K562 (cell line): ENCODE measurements at regions not wholly inside any gene's neighbourhood (a gene's known extent, or its start where the extent isn't known, plus 50 kb on each side); places are given as distances from the start of the nearest gene placed in this dataset.

Source experiments
- ATAC-seq: fragments of 200-7000 bp; cut with Tn5 transposase; 3 replicates; pipeline ENCODE4 v1.9.1; 2020; ENCODE audit warnings: moderate library complexity
- BruUV-seq: library from RNA; stranded (reverse); fragments of 400-500 nt; replicated peaks from 2 replicates; lab custom pipeline; 2021; lab: Mats Ljungman, UMichigan
- CTCF ChIA-PET: fragments of 300-600 bp; formaldehyde crosslinking; extraction: SDS; loops from one replicate; lab custom pipeline; 2021; ENCODE audit warnings: low intra/inter-chr PET ratio; lab: Yijun Ruan, JAX
- POLR2A ChIA-PET: fragments of 300-600, 350-650 bp; sonication (Branson Sonifier 250); formaldehyde crosslinking; extraction: SDS; loops from one replicate; lab custom pipeline; 2021; ENCODE audit warnings: antibody characterized with exemption, inconsistent platforms; lab: Yijun Ruan, JAX
- DNase-seq, 4 experiments: peaks; one replicate each; pipeline versions ENCODE4 v3.0.0 to v3.0.0-alpha.2; 2011 to 2018; ENCODE audit warnings: low spot score in 3 of 4, mixed read lengths in 3 of 4; ENCODE audit errors: extremely low read depth in 1 of 4
- FAIRE-seq: peaks from 2 replicates; lab custom pipeline; 2011; peaks lifted over from hg19 to GRCh38; lab: Jason Lieb, UNC
- H2AFZ ChIP-seq: 2 replicates; pipeline ENCODE4 v1.6.0; 2011; ENCODE audit warnings: low read depth, low read length, control low read depth, inconsistent platforms
- H3K27ac ChIP-seq: fragments of 200-600 bp; 3 replicates; pipeline ENCODE4 v1.8.0; 2011; ENCODE audit warnings: low read depth, mild to moderate bottlenecking, control low read depth, inconsistent platforms, low read length, moderate library complexity, mixed read lengths; ENCODE audit errors: extremely low read depth
- H3K27me3 ChIP-seq, 2 experiments: fragments of 300-600 bp in 1 of 2; 2 replicates in 1 of 2; 3 replicates in 1 of 2; pipeline versions ENCODE4 v1.6.0 to v1.8.0; 2011; ENCODE audit warnings: inconsistent platforms in 2 of 2, low read length in 2 of 2, mild to moderate bottlenecking in 1 of 2, mixed read lengths in 1 of 2, moderate library complexity in 1 of 2; ENCODE audit not compliant: control insufficient read depth in 2 of 2, insufficient read depth in 2 of 2
- H3K36me3 ChIP-seq: fragments of 300-600 bp; 3 replicates; pipeline ENCODE4 v1.8.0; 2011; ENCODE audit warnings: mild to moderate bottlenecking, low read length, inconsistent platforms; ENCODE audit not compliant: control insufficient read depth, insufficient read depth
- H3K4me1 ChIP-seq, 2 experiments: fragments of 200-600 bp in 1 of 2; replicated peaks in 1 of 2; 2 replicates in 1 of 2; 3 replicates in 1 of 2; pipeline versions ENCODE4 v1.5.1 to v1.8.0; 2011; ENCODE audit warnings: inconsistent platforms in 2 of 2, low read length in 2 of 2, mild to moderate bottlenecking in 1 of 2, mixed read lengths in 1 of 2, moderate library complexity in 1 of 2; ENCODE audit not compliant: control insufficient read depth in 2 of 2, insufficient read depth in 2 of 2
- H3K4me2 ChIP-seq: 2 replicates; pipeline ENCODE4 v1.6.1; 2011; ENCODE audit warnings: low read length, control low read depth, inconsistent platforms, mixed read lengths; ENCODE audit not compliant: insufficient read depth
- H3K4me3 ChIP-seq: fragments of 200-600 bp; sonication (generic), shearing (Covaris generic); 2 replicates; pipeline ENCODE4 v1.5.1; 2016; ENCODE audit warnings: control low read depth, inconsistent platforms
- H3K79me2 ChIP-seq: fragments of 200-600 bp; 3 replicates; pipeline ENCODE4 v1.8.0; 2011; ENCODE audit warnings: low read length, inconsistent platforms; ENCODE audit not compliant: control insufficient read depth, insufficient read depth
- H3K9ac ChIP-seq, 2 experiments: 2 replicates each; pipeline versions ENCODE4 v1.6.0 to v1.6.1; 2011; ENCODE audit warnings: low read depth in 2 of 2, low read length in 2 of 2, control low read depth in 1 of 2, inconsistent platforms in 1 of 2, mild to moderate bottlenecking in 1 of 2, mixed read lengths in 1 of 2; ENCODE audit not compliant: insufficient read depth in 1 of 2
- H3K9me1 ChIP-seq: one replicate; pipeline ENCODE4 v1.6.0; 2011; ENCODE audit warnings: inconsistent platforms, mild to moderate bottlenecking, low read length, moderate library complexity; ENCODE audit not compliant: control insufficient read depth, insufficient read depth
- H3K9me3 ChIP-seq: replicated peaks from 2 replicates; pipeline ENCODE4 v1.5.1; 2011; ENCODE audit warnings: low read depth, low read length, inconsistent platforms; ENCODE audit not compliant: control insufficient read depth, insufficient read depth
- H4K20me1 ChIP-seq: replicated peaks from 2 replicates; pipeline ENCODE4 v1.6.1; 2011; ENCODE audit warnings: low read length, inconsistent platforms, mixed read lengths; ENCODE audit not compliant: control insufficient read depth, insufficient read depth
- MLLT1 ChIP-seq, 2 experiments: fragments of 450-650 bp; IDR thresholded peaks; 2 replicates each; pipeline ENCODE4 v1.6.1; 2016
- NFYB ChIP-seq: IDR thresholded peaks from 2 replicates; pipeline ENCODE4 v1.6.1; 2011; ENCODE audit warnings: mild to moderate bottlenecking, moderate library complexity; ENCODE audit not compliant: insufficient read length; ENCODE audit errors: extremely low read depth
- TGIF2 ChIP-seq: sonication (generic); formaldehyde crosslinking; IDR thresholded peaks from 2 replicates; pipeline ENCODE4 v1.8.1; 2022; ENCODE audit warnings: mild to moderate bottlenecking, missing genetic modification reagents, moderate library complexity
- THRAP3 ChIP-seq: fragments of 450-650 bp; IDR thresholded peaks from 2 replicates; pipeline ENCODE4 v1.6.1; 2016; ENCODE audit warnings: mild to moderate bottlenecking, inconsistent platforms, borderline replicate concordance
- ZNF12 ChIP-seq: sonication (generic); formaldehyde crosslinking; IDR thresholded peaks from 2 replicates; pipeline ENCODE4 v1.4.0; 2020; ENCODE audit warnings: mild to moderate bottlenecking, missing genetic modification reagents
- ZNF146 ChIP-seq: IDR thresholded peaks from one replicate; pipeline ENCODE4 v1.6.1; 2018; ENCODE audit warnings: missing compliant biosample characterization; ENCODE audit not compliant: unreplicated experiment
- ZNF175 ChIP-seq: fragments of 200-800 bp; sonication (Bioruptor generic); IDR thresholded peaks from 2 replicates; pipeline ENCODE4 v1.6.1; 2016; ENCODE audit warnings: low read depth, mild to moderate bottlenecking, missing genetic modification characterization, missing compliant biosample characterization
- ZNF583 ChIP-seq: fragments of 250-450 bp; sonication (Bioruptor Pico); IDR thresholded peaks from 2 replicates; pipeline ENCODE4 v1.4.0; 2020
- ZNF717 ChIP-seq: fragments of 250-450 bp; sonication (Bioruptor Pico); IDR thresholded peaks from 2 replicates; pipeline ENCODE4 v1.5.0; 2021
- WGBS: fragments of 100-300 bp; shearing (Covaris generic); methylation state at CpG from one replicate; pipeline ENCODE4 v1.1.6; 2016; ENCODE audit warnings: low coverage, mixed read lengths; ENCODE audit not compliant: insufficient coverage; ENCODE audit errors: missing lambda C conversion rate; 5-methylcytosine and 5-hydroxymethylcytosine counted together
- in situ Hi-C: fragments of 300-500 bp; cut with MboI; formaldehyde crosslinking; loops from 4 replicates; pipeline ENCODE4 v1.15.0; 2018; ENCODE audit warnings: inconsistent platforms, mixed read lengths
- intact Hi-C: fragments of 100-400 bp; cut with micrococcal nuclease; formaldehyde crosslinking; loops from 2 replicates; pipeline ENCODE4 v1.14.2; 2022
- TF ChIP-seq, protein P1 (sequence below), 2 experiments: fragments of 450-650 bp; IDR thresholded peaks; 2 replicates each; pipeline ENCODE4 v1.6.1; 2016; ENCODE audit warnings: mild to moderate bottlenecking in 2 of 2, borderline replicate concordance in 1 of 2, low read depth in 1 of 2, moderate library complexity in 1 of 2

DNA sequence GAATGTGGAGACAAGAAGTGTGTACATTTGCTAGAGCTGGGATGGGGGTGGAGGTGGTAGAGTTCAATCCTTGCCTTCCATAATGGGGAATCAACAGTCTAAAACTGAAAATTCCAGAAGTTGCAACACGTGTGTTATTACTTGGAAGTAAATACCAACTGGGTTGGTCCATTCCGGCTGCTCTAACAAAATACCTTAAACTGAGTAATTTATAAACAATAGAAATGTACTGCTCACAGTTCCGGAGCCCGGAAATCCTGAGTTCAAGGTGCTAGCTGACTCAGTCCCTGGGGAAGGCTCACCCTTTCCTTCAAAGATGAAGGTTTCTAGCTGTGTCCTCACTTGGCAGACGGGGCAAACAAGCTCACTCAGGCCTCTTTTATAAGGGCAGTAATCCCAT, 59.0 kb downstream of the RIN2 start:
- Histone ChIP-seq H3K4me1 (no peaks in the 10 kb centered on the region), H3K4me2 (no peak overlapping the region), H3K9ac (no peak overlapping the region), H4K20me1 (no peaks in the 10 kb centered on the region), H3K9me3 (no peaks in the 10 kb centered on the region), H3K4me3 (no peak overlapping the region), H3K79me2 (no peaks in the 10 kb centered on the region), H3K36me3 (no peaks in the 10 kb centered on the region), H2AFZ (no peak overlapping the region), H3K27ac (no peak overlapping the region), H3K9me1 (no peaks in the 10 kb centered on the region), H3K27me3 (no peaks in the 10 kb centered on the region)
- ChIA-PET POLR2A (no interaction called here), CTCF (no interaction called here)
- ATAC-seq: no peak
- intact Hi-C loops: no loop called here
- no peak for FAIRE-seq
- no peak for TF ChIP-seq ZNF146 (CRISPR knock-in tag)
- no peak for TF ChIP-seq TGIF2 (CRISPR knock-in tag)
- TF ChIP-seq ZNF175 (CRISPR knock-in tag): no peak
- TF ChIP-seq ZNF583 (CRISPR knock-in tag): no peak
- TF ChIP-seq MLLT1 (IDR thresholded peaks at IDR 0.05): no peak
- TF ChIP-seq THRAP3: no peak
- TF ChIP-seq ZNF717 (CRISPR knock-in tag): no peak
- no peak for TF ChIP-seq ZNF12 (CRISPR knock-in tag)
- TF ChIP-seq NFYB: no peak
- TF ChIP-seq, protein P1, sequence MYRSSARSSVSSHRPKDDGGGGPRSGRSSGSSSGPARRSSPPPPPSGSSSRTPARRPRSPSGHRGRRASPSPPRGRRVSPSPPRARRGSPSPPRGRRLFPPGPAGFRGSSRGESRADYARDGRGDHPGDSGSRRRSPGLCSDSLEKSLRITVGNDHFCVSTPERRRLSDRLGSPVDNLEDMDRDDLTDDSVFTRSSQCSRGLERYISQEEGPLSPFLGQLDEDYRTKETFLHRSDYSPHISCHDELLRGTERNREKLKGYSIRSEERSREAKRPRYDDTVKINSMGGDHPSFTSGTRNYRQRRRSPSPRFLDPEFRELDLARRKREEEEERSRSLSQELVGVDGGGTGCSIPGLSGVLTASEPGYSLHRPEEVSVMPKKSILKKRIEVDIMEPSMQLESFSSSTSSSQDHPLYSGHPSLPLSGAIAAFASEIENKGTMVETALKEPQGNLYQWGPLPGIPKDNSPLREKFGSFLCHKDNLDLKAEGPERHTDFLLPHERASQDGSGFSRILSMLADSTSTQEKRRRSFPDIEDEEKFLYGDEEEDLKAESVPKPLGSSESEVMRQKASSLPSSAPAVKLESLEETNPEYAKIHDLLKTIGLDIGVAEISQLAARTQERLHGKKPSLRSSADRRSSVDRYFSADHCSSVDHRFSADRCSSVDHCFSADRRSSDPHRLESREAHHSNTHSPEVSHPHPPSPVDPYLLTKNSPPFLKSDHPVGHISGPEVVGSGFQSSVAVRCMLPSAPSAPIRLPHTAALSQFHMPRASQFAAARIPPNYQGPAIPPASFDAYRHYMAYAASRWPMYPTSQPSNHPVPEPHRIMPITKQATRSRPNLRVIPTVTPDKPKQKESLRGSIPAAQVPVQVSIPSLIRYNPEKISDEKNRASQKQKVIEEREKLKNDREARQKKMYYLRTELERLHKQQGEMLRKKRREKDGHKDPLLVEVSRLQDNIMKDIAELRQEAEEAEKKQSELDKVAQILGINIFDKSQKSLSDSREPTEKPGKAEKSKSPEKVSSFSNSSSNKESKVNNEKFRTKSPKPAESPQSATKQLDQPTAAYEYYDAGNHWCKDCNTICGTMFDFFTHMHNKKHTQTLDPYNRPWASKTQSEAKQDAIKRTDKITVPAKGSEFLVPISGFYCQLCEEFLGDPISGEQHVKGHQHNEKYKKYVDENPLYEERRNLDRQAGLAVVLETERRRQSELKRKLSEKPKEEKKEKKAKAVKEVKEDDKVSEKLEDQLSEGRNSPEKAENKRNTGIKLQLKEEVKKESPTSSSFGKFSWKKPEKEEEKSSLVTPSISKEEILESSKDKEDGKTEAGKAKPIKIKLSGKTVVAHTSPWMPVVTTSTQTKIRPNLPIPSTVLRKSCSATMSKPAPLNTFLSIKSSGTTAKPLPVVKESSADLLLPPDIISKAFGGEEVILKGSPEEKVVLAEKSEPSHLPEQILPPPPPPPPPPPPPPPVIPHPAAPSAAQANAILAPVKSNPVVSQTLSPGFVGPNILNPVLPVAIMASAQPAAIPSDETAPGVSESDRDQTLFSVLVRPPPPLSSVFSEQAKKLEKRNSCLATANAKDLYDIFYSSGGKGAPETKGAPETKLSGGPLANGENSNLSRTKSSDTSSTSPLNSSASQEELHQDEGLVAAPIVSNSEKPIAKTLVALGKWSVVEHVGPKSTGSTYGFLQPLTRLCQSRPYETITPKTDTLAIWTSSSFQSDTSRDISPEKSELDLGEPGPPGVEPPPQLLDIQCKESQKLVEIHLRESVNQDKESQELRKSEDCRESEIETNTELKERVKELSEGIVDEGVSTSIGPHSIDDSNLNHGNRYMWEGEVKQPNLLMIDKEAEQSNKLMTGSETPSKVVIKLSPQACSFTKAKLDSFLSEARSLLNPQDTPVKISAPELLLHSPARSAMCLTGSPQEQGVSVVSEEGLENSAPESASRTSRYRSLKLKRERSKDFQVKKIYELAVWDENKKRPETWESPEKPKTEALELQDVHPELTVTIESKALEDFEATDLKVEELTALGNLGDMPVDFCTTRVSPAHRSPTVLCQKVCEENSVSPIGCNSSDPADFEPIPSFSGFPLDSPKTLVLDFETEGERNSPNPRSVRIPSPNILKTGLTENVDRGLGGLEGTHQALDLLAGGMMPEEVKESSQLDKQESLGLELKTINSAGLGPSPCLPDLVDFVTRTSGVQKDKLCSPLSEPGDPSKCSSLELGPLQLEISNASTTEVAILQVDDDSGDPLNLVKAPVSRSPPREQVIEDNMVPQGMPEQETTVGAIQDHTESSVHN (IDR thresholded peaks at IDR 0.05; ENCODE audit: borderline replicate concordance in 1 of 2, low read depth in 1 of 2): no peak
- no TSS peak for BruUV-seq
- 0% methylated on average over 5 of the region's 5 CpGs for WGBS
- no peak for DNase-seq
- in situ Hi-C loops: no loop called here
